GM13977 (cell line): ENCODE measurements at regions not wholly inside any gene's neighbourhood (a gene's known extent, or its start where the extent isn't known, plus 50 kb on each side); places are given as distances from the start of the nearest gene placed in this dataset.

Experiments used
- DNase-seq: peaks from one replicate; pipeline ENCODE4 v3.0.0; 2012; ENCODE audit warnings: low spot score
- in situ Hi-C: fragments of 300-500 bp; cut with MboI; formaldehyde crosslinking; loops from one replicate; pipeline ENCODE4 v1.12.0; 2022; ENCODE audit warnings: low sequenced_read_pairs, low pct_unique_long_range_greater_than_20kb, mixed read lengths, inconsistent platforms; ENCODE audit not compliant: unreplicated experiment
- TF ChIP-seq, protein P1 (sequence below): IDR thresholded peaks from 2 replicates; pipeline ENCODE4 v1.5.1; 2012; ENCODE audit warnings: mild to moderate bottlenecking, control low read depth; ENCODE audit not compliant: insufficient read depth; ENCODE audit errors: extremely low read depth, missing control alignments

GRCh38 chr16:65334081-65334480 lies 212.2 kb upstream of the CDH11 start:
- TF ChIP-seq, protein P1, sequence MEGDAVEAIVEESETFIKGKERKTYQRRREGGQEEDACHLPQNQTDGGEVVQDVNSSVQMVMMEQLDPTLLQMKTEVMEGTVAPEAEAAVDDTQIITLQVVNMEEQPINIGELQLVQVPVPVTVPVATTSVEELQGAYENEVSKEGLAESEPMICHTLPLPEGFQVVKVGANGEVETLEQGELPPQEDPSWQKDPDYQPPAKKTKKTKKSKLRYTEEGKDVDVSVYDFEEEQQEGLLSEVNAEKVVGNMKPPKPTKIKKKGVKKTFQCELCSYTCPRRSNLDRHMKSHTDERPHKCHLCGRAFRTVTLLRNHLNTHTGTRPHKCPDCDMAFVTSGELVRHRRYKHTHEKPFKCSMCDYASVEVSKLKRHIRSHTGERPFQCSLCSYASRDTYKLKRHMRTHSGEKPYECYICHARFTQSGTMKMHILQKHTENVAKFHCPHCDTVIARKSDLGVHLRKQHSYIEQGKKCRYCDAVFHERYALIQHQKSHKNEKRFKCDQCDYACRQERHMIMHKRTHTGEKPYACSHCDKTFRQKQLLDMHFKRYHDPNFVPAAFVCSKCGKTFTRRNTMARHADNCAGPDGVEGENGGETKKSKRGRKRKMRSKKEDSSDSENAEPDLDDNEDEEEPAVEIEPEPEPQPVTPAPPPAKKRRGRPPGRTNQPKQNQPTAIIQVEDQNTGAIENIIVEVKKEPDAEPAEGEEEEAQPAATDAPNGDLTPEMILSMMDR: no peak
- in situ Hi-C loops: no loop called here
- no peak for DNase-seq

GRCh38 chr16:65333283-65333682 lies 211.4 kb upstream of the CDH11 start:
- TF ChIP-seq, protein P1: no peak

GRCh38 chr16:65327346-65327745 lies 205.5 kb upstream of the CDH11 start:
- in situ Hi-C loops: no loop called here
- TF ChIP-seq, protein P1: no peak
- DNase-seq: no peak

More at GRCh38 chr16:65333283-65333682, 211.4 kb upstream of the CDH11 start:
- DNase-seq: no peak
- in situ Hi-C loops: no loop called here

DNA sequence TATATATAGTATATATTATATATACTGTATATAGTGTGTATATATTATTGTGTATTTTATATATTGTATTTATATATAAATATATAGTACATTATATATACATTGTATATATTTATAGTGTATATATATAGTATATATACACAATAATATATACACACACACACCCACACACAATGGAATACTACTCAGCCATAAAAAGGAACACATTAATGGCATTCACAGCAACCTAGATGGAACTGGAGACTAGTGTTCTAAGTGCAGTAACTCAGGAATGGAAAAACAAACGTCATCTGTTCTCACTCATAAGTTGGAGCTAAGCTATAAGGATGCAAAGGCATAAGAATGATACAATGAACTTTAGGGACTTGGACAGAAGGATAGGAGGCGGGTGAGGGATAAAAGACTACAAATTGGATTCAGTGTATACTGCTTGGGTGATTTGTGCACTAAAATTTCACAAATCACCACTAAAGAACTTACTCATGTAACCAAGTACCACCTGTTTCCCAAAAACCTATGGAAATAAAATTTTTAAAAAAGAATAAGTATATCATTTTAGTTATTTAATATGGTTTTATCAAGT lies 201.9 kb upstream of the CDH11 start:
- TF ChIP-seq, protein P1: no peak
- in situ Hi-C loops: no loop called here
- DNase-seq: no peak

DNA sequence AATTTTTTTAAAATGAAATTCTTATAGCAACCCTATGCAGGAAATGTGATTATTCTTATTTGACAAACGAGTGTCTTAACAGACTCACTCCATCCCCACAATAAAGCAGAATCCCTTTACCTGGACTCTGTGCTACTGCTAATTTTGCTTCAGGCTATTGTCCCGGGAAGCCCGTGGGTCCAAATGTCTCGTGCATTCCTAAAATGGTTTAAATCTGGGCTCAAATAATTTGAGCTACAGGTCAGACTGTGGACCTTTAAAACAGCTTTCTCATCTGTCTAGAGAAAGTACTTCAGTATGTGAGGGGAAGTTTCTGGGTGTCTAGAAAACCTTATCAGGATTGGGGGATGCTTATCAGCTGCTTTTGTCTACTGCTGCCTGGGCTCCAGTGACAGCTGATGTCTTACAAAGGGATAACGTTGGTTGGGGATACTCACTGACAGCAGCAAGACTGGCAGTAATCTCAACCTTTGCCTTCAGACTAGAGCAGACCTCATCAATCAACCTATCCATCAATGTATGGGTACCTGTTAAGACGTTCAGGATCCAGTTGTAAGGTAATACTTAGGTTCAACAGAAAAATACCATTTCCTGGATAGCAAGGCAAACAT lies 197.9 kb upstream of the CDH11 start:
- no peak for DNase-seq
- TF ChIP-seq, protein P1: no peak
- in situ Hi-C loops: no loop called here

DNA sequence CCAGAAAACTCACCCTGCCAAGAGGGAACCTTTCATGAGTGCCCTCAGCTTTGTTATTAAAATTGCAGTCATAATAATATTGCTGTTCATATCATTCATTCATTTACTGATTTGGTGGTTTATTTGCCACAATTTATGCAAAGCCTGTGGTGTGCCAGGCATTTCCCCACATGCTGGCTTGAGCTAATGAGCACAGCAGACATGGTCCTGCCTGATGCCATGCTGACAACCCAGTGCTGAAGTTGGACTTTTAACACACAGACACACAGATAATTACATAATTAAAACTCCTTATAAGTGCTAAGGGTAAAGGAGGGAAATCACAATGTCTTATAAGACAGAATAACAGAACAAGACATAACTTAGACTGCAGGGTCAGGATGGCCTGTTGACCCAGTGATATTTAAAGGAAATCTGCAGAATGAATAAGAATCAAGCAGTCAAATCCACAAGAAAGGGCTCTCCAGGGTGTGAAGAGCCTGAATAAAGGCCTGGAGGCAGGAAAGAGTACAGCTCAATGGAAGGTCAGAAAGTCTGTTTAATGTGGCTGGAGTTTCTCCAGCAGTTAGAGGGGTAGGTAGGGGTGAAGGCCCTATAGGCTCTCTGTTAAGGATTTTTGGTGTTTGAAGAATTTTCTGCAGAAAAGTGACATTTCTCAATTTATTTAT lies 196.9 kb upstream of the CDH11 start:
- TF ChIP-seq, protein P1: no peak
- in situ Hi-C loops: no loop called here
- DNase-seq: no peak
